B cell (primary cell): ENCODE measurements at regions not wholly inside any gene's neighbourhood (a gene's known extent, or its start where the extent isn't known, plus 50 kb on each side); places are given as distances from the start of the nearest gene placed in this dataset.

ENCODE experiments used
- ATAC-seq: fragments of 200-7000 bp; cut with Tn5 transposase; one replicate; pipeline ENCODE4 v1.10.0; 2021; ENCODE audit warnings: low read depth, mild to moderate bottlenecking, moderate number of reproducible peaks, moderate library complexity
- CTCF ChIA-PET: fragments of 350-600 bp; sonication (Branson Sonifier 250); formaldehyde crosslinking; loops from one replicate; lab custom pipeline; 2021; ENCODE audit warnings: antibody characterized with exemption, inconsistent platforms; lab: Charles Lee
- POLR2A ChIA-PET: fragments of 350-600 bp; sonication (Branson Sonifier 250); formaldehyde crosslinking; loops from one replicate; lab custom pipeline; 2021; ENCODE audit warnings: antibody characterized with exemption; lab: Charles Lee
- DNase-seq: peaks from one replicate; pipeline ENCODE4 v3.0.0; 2013
- H2AFZ ChIP-seq: 2 replicates; pipeline ENCODE4 v1.6.1; 2012; ENCODE audit warnings: mild to moderate bottlenecking, low read depth, low read length; ENCODE audit not compliant: insufficient read depth, poor library complexity, severe bottlenecking
- H3K27ac ChIP-seq, 2 donors: 1 replicate in 1 of 2; 2 replicates in 1 of 2; pipeline ENCODE4 v1.5.1; 2012 to 2013; ENCODE audit warnings: low read length in 2 of 2, mild to moderate bottlenecking in 2 of 2, moderate library complexity in 1 of 2
- H3K27me3 ChIP-seq, 4 experiments: fragments of 200-600 bp in 1 of 4; sonication (generic) in 1 of 4; replicated peaks in 1 of 4; 1 replicate in 2 of 4; 2 replicates in 2 of 4; pipeline versions ENCODE4 v1.6.1 to v1.7.0; 2013 to 2016; ENCODE audit warnings: low read length in 3 of 4, mild to moderate bottlenecking in 2 of 4, mixed read lengths in 1 of 4, moderate library complexity in 1 of 4; ENCODE audit not compliant: insufficient read depth in 4 of 4, control insufficient read depth in 3 of 4; ENCODE audit errors: control extremely low read depth in 1 of 4
- H3K36me3 ChIP-seq, 2 experiments: replicated peaks in 1 of 2; 1 replicate in 1 of 2; 2 replicates in 1 of 2; pipeline versions ENCODE4 v1.6.1 to v1.7.1; 2013; ENCODE audit warnings: low read length in 1 of 2; ENCODE audit not compliant: insufficient read depth in 2 of 2, control insufficient read depth in 1 of 2; ENCODE audit errors: control extremely low read depth in 1 of 2, extremely low read depth in 1 of 2
- H3K4me1 ChIP-seq, 2 donors: fragments of 200-600 bp in 1 of 2; sonication (generic) in 1 of 2; 1 replicate in 1 of 2; 2 replicates in 1 of 2; pipeline versions ENCODE4 v1.5.1 to v1.6.1; 2013 to 2017; ENCODE audit warnings: low read length in 2 of 2; ENCODE audit not compliant: control insufficient read depth in 2 of 2, insufficient read depth in 2 of 2
- H3K4me2 ChIP-seq: replicated peaks from 2 replicates; pipeline ENCODE3; 2012; ENCODE audit warnings: mild to moderate bottlenecking, low read depth, low read length; ENCODE audit not compliant: poor library complexity, severe bottlenecking
- H3K4me3 ChIP-seq, 5 experiments: fragments of 200-600 bp in 1 of 5; sonication (generic) in 1 of 5; 1 replicate in 3 of 5; 2 replicates in 2 of 5; pipeline versions ENCODE4 v1.5.1 to v1.7.0; 2011 to 2016; ENCODE audit warnings: low read length in 4 of 5, mild to moderate bottlenecking in 4 of 5, low read depth in 2 of 5, control low read depth in 1 of 5, moderate library complexity in 1 of 5; ENCODE audit not compliant: insufficient read depth in 1 of 5; ENCODE audit errors: control extremely low read depth in 1 of 5, extremely low read depth in 1 of 5
- H3K79me2 ChIP-seq: fragments of 200-600 bp; sonication (generic); one replicate; pipeline ENCODE4 v1.6.0; 2016; ENCODE audit warnings: low read length; ENCODE audit not compliant: control insufficient read depth, insufficient read depth
- H3K9ac ChIP-seq: fragments of 200-600 bp; sonication (generic); 2 replicates; pipeline ENCODE4 v1.6.1; 2017; ENCODE audit warnings: mild to moderate bottlenecking, low read length, moderate library complexity
- H3K9me3 ChIP-seq, 3 donors: one replicate each; pipeline versions ENCODE4 v1.6.1 to v1.7.1; 2013; ENCODE audit warnings: low read length in 2 of 3; ENCODE audit not compliant: control insufficient read depth in 2 of 3, insufficient read depth in 1 of 3; ENCODE audit errors: control extremely low read depth in 1 of 3
- H4K20me1 ChIP-seq: 2 replicates; pipeline ENCODE4 v1.6.0; 2012; ENCODE audit warnings: mild to moderate bottlenecking, low read length; ENCODE audit not compliant: insufficient read depth, control insufficient read depth, poor library complexity, severe bottlenecking
- H3K27ac Mint-ChIP-seq: one replicate; pipeline ENCODE4 v1.8.0; 2021; ENCODE audit warnings: mixed read lengths
- H3K27me3 Mint-ChIP-seq: one replicate; pipeline ENCODE4 v1.8.0; 2021; ENCODE audit warnings: mixed read lengths
- H3K4me1 Mint-ChIP-seq: one replicate; pipeline ENCODE4 v1.8.0; 2021; ENCODE audit warnings: mixed read lengths
- H3K4me3 Mint-ChIP-seq: one replicate; pipeline ENCODE4 v1.8.0; 2021; ENCODE audit warnings: mixed read lengths
- H3K9me3 Mint-ChIP-seq: one replicate; pipeline ENCODE4 v1.8.0; 2022; ENCODE audit warnings: mixed read lengths; ENCODE audit not compliant: insufficient read depth
- EZH2 ChIP-seq: IDR thresholded peaks from 2 replicates; pipeline ENCODE4 v1.6.1; 2012; ENCODE audit warnings: borderline replicate concordance, low read depth, mild to moderate bottlenecking, moderate library complexity, low read length; ENCODE audit not compliant: insufficient read depth, poor library complexity, severe bottlenecking
- WGBS: methylation state at CpG from one replicate; pipeline ENCODE4 v1.1.5; 2013; ENCODE audit warnings: missing lambda C conversion rate; ENCODE audit not compliant: insufficient coverage; 5-methylcytosine and 5-hydroxymethylcytosine counted together
- intact Hi-C: fragments of 100-400 bp; cut with micrococcal nuclease; formaldehyde crosslinking; loops from one replicate; pipeline ENCODE4 v1.10.0; 2022
- TF ChIP-seq, protein P1 (sequence below): fragments of 200-600 bp; IDR thresholded peaks from one replicate; pipeline ENCODE4 v1.8.0; 2022; ENCODE audit warnings: antibody characterized with exemption, mild to moderate bottlenecking

GRCh38 chr3:118527514-118528044 lies 507.1 kb downstream of the IGSF11 start:
- no peak overlapping the region for H3K27ac ChIP-seq
- no peaks in the 10 kb centered on the region for H3K79me2 ChIP-seq
- no peaks in the 10 kb centered on the region for H3K4me1 ChIP-seq
- no peak for DNase-seq
- no peak overlapping the region for H2AFZ ChIP-seq
- intact Hi-C loops, result no loop called here
- no peak overlapping the region for H3K4me3 Mint-ChIP-seq
- H3K9me3 ChIP-seq, result peaks cover 0 to 2% (median 0%) of the 10 kb centered on the region in 3 donors
- no peaks in the 10 kb centered on the region for H3K36me3 ChIP-seq
- no peak for ATAC-seq
- TF ChIP-seq EZH2, result no peak
- TF ChIP-seq, protein P1, sequence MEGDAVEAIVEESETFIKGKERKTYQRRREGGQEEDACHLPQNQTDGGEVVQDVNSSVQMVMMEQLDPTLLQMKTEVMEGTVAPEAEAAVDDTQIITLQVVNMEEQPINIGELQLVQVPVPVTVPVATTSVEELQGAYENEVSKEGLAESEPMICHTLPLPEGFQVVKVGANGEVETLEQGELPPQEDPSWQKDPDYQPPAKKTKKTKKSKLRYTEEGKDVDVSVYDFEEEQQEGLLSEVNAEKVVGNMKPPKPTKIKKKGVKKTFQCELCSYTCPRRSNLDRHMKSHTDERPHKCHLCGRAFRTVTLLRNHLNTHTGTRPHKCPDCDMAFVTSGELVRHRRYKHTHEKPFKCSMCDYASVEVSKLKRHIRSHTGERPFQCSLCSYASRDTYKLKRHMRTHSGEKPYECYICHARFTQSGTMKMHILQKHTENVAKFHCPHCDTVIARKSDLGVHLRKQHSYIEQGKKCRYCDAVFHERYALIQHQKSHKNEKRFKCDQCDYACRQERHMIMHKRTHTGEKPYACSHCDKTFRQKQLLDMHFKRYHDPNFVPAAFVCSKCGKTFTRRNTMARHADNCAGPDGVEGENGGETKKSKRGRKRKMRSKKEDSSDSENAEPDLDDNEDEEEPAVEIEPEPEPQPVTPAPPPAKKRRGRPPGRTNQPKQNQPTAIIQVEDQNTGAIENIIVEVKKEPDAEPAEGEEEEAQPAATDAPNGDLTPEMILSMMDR, result no peak
- H4K20me1 ChIP-seq, result no peaks in the 10 kb centered on the region
- no peak overlapping the region for H3K9ac ChIP-seq
- H3K4me3 ChIP-seq, result no peak overlapping the region
- no peaks in the 10 kb centered on the region for H3K27me3 ChIP-seq
- ChIA-PET POLR2A (no interaction called here), CTCF (no interaction called here)
- peaks cover 5% of the 10 kb centered on the region for H3K9me3 Mint-ChIP-seq
- no peak overlapping the region for H3K27ac Mint-ChIP-seq
- H3K27me3 Mint-ChIP-seq, result no peaks in the 10 kb centered on the region
- no peaks in the 10 kb centered on the region for H3K4me1 Mint-ChIP-seq
- H3K4me2 ChIP-seq, result no peak overlapping the region

- Histone ChIP-seq H2AFZ (no peak overlapping the region), H3K27ac (no peak overlapping the region), H3K4me2 (no peak overlapping the region), H3K4me1 (no peaks in the 10 kb centered on the region), H4K20me1 (no peaks in the 10 kb centered on the region), H3K79me2 (no peaks in the 10 kb centered on the region), H3K9me3 (peaks cover 0 to 2% (median 0%) of the 10 kb centered on the region in 3 donors), H3K9ac (no peak overlapping the region), H3K27me3 (no peaks in the 10 kb centered on the region), H3K36me3 (no peaks in the 10 kb centered on the region), H3K4me3 (no peak overlapping the region)
- ATAC-seq (no peak), DNase-seq (no peak)
- intact Hi-C loops, result no loop called here
- no peak for TF ChIP-seq EZH2
- TF ChIP-seq, protein P1, result no peak
- no peaks in the 10 kb centered on the region for H3K4me1 Mint-ChIP-seq
- POLR2A ChIA-PET, result no interaction called here
- H3K27ac Mint-ChIP-seq, result no peak overlapping the region
- CTCF ChIA-PET, result no interaction called here
- no peak overlapping the region for H3K4me3 Mint-ChIP-seq
- WGBS, result no CpG with 5 or more reads among the region's 2 CpGs
- no peaks in the 10 kb centered on the region for H3K27me3 Mint-ChIP-seq
- H3K9me3 Mint-ChIP-seq, result no peaks in the 10 kb centered on the region
Measured at GRCh38 chr3:118529554-118529953, 505.1 kb downstream of the IGSF11 start.
